BJ (cell line): ENCODE measurements at regions not wholly inside any gene's neighbourhood (a gene's known extent, or its start where the extent isn't known, plus 50 kb on each side); places are given as distances from the start of the nearest gene placed in this dataset.

Experiments
- CTCF ChIA-PET: fragments of 350-600 bp; formaldehyde crosslinking; extraction: SDS; loops from one replicate; lab custom pipeline; 2021; ENCODE audit warnings: antibody characterized with exemption, inconsistent platforms; lab: Yijun Ruan, JAX
- POLR2A ChIA-PET: fragments of 300-600 bp; sonication (Branson Sonifier 250); formaldehyde crosslinking; extraction: SDS; loops from one replicate; lab custom pipeline; 2021; ENCODE audit warnings: antibody characterized with exemption; lab: Charles Lee
- DNase-seq: peaks from one replicate; pipeline ENCODE4 v3.0.0-alpha.2; 2011; ENCODE audit warnings: low read depth
- H3K27me3 ChIP-seq: 2 replicates; pipeline ENCODE4 v1.6.0; 2011; ENCODE audit warnings: low read length; ENCODE audit not compliant: control insufficient read depth, insufficient read depth
- H3K36me3 ChIP-seq: 2 replicates; pipeline ENCODE4 v1.5.1; 2011; ENCODE audit warnings: low read length; ENCODE audit not compliant: control insufficient read depth, insufficient read depth
- H3K4me3 ChIP-seq: 2 replicates; pipeline ENCODE4 v1.5.1; 2011; ENCODE audit warnings: low read depth, mild to moderate bottlenecking, control low read depth, low read length
- TF ChIP-seq, protein P1 (sequence below): IDR thresholded peaks from 2 replicates; pipeline ENCODE4 v1.5.1; 2011; ENCODE audit warnings: low read depth, mild to moderate bottlenecking, control low read depth, inconsistent platforms, low read length, moderate library complexity; ENCODE audit not compliant: insufficient read depth

DNA sequence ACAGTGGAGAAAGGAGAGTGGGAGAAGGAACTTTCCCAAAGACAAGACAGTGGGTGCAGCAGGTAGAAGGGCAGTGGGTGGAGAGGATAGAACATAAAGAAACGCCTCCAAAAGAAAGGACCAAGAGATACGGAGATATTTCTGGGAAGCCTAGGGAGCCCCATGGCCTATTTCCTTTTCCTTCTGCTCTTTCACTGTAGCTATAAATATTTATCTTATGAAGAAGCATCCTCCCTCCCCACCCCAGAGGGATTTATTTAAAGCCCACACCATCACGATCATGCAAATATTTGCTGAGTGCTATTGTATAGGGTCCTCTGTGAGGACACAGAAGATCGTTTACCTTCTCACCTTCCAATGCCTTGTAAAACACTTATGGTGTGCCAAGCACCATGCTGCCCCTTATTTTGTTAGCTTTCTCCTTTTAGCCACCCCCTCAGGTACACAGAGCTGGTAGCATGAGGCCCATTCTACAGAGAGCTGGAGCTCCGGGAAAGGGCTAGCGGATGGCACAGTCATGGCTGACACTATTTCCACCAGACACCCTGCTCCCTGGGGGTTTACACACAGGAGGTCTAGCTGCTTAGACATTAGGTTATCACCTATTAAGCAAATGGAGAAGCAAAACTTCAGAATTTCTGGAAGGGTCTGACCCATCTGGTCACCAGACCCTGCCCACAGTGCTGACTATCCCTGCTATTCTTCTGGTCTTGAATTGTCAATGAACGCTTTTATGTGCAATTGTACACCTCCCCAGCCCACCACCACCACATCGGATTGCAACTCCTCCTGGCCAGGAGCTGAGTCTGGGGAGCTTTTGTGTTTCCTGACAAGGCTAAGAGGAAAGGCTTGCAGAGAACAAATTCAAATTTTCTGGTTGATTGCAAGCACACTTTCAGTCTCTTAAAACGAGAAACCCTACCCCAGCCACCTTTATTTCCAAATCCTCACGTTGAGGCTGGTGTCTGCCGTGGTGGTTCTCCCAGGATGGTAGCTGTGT lies 91.8 kb upstream of the KLF7 start:
- Histone ChIP-seq H3K36me3 (no peaks in the 10 kb centered on the region), H3K4me3 (no peak overlapping the region), H3K27me3 (no peaks in the 10 kb centered on the region)
- TF ChIP-seq, protein P1, sequence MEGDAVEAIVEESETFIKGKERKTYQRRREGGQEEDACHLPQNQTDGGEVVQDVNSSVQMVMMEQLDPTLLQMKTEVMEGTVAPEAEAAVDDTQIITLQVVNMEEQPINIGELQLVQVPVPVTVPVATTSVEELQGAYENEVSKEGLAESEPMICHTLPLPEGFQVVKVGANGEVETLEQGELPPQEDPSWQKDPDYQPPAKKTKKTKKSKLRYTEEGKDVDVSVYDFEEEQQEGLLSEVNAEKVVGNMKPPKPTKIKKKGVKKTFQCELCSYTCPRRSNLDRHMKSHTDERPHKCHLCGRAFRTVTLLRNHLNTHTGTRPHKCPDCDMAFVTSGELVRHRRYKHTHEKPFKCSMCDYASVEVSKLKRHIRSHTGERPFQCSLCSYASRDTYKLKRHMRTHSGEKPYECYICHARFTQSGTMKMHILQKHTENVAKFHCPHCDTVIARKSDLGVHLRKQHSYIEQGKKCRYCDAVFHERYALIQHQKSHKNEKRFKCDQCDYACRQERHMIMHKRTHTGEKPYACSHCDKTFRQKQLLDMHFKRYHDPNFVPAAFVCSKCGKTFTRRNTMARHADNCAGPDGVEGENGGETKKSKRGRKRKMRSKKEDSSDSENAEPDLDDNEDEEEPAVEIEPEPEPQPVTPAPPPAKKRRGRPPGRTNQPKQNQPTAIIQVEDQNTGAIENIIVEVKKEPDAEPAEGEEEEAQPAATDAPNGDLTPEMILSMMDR, result no peak
- ChIA-PET POLR2A (interaction anchor here (1.2 to 2.7 kb wide), 4 partner anchors 18 to 94 kb away, joined by 3 to 10 read pairs (median 4); partner anchors contain the start of gene KLF7), CTCF (interaction anchor here (1.0 to 4.3 kb wide), 6 partner anchors 17 to 268 kb away, joined by 3 to 25 read pairs (median 4); partner anchors contain the start of gene KLF7)
- no peak for DNase-seq

DNA sequence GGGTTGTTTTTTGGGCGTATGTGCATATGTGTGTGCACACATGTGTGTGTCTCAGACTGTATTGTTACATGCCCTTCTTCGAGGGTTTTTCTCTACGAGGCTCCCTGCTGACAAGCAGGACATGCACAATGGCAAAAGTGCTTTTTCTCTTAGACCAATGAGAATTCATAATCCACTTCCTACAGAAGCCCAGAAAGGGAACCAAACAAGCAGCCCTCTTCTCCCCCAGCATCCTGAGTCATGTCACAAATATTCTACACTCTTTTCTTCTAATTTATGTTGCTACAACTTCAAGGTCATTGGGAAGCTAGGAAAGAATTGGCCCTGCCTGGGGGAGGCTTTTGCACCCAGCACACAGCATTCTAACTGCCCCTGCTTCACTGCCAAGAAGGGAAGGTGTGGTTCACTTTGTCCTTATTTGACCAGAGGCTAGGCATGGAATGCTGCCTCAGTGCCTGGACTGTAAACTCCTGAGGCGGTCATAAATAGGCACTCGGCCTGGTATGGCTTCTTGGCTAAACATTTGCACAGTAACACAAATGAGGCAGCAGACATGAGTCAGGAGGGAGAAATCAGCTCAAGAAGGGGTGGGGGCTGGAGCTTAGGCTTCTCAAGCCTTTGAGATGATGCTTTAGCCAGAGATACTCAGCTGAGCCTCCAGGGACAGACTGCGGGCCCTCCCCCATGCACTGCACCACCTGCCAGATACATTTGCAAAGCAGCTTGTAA lies 92.7 kb upstream of the KLF7 start:
- TF ChIP-seq, protein P1, result peak; percentile 30; the same call in 1 of the 2 replicates
- POLR2A ChIA-PET, result interaction anchor here (0.7 to 2.7 kb wide), 4 partner anchors 18 to 95 kb away, joined by 3 to 10 read pairs (median 4); partner anchors contain the start of gene KLF7
- DNase-seq, result peak; percentile 100
- CTCF ChIA-PET, result interaction anchor here (0.6 to 4.3 kb wide), 8 partner anchors 13 to 269 kb away, joined by 3 to 25 read pairs (median 4); partner anchors contain the start of gene KLF7
- H3K4me3 ChIP-seq, result no peak overlapping the region
- no peaks in the 10 kb centered on the region for H3K36me3 ChIP-seq
- no peaks in the 10 kb centered on the region for H3K27me3 ChIP-seq

DNA sequence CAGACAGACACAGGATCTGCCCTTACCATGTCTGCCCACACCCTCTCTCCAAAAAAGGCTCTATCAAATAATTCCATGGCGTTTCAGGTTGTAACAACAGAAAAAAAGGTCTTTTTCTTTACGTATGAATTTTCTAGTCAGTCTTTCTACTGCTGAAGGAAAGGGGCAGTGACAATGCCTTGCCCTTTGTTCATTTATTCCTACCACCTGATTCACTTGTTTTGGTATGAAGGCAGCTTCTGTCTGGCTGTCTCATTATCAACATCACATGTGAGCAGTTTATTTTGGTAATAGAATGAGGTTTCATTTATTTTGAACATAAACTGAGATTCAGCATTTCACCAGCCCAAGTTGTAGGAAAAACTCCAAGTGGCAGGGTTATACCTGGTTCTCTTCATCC lies 94.3 kb upstream of the KLF7 start:
- Histone ChIP-seq H3K36me3 (no peaks in the 10 kb centered on the region), H3K4me3 (no peak overlapping the region), H3K27me3 (no peaks in the 10 kb centered on the region)
- POLR2A ChIA-PET, result no interaction called here
- CTCF ChIA-PET, result interaction anchor here (4.3 kb wide), 1 partner anchor 94 kb away, joined by 25 read pairs; the partner anchor contains the start of gene KLF7
- DNase-seq, result no peak
- TF ChIP-seq, protein P1, result no peak

DNA sequence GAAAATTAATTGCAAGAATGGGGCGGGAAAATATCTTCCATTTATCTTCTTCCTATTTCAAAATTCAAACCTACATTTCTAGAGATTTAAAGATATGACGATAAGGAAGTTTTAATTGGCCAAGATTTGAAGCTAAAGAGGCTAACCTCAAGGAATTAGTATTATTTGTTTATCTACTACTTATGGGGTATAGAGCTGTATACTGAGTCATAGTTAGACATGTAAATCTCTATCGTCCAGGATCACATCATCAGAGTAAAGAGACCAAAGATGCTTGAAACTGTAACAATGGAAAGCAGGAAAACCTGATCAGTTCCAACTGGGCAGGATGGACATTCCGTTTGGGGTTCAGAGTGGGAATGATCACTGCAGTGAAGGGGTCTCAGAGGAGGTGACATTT lies 95.2 kb upstream of the KLF7 start:
- ChIA-PET POLR2A (no interaction called here), CTCF (interaction anchor here (1.3 kb wide), 2 partner anchors 22 to 27 kb away, joined by 3 to 4 read pairs; no protein-coding TSS in a partner anchor)
- Histone ChIP-seq H3K27me3 (no peaks in the 10 kb centered on the region), H3K4me3 (no peak overlapping the region), H3K36me3 (no peaks in the 10 kb centered on the region)
- no peak for DNase-seq
- TF ChIP-seq, protein P1, result no peak
